GM12892 (cell line): ENCODE measurements at regions not wholly inside any gene's neighbourhood (a gene's known extent, or its start where the extent isn't known, plus 50 kb on each side); places are given as distances from the start of the nearest gene placed in this dataset.

Experiments used
- POLR2A ChIP-seq: IDR thresholded peaks from 2 replicates; pipeline ENCODE4 v1.6.1; 2011; ENCODE audit warnings: low read depth, low read length, control low read depth
- POLR2AphosphoS5 ChIP-seq: IDR thresholded peaks from 2 replicates; pipeline ENCODE4 v1.6.1; 2011; ENCODE audit warnings: low read depth, low read length, control low read depth
- TAF1 ChIP-seq: IDR thresholded peaks from 2 replicates; pipeline ENCODE4 v1.6.1; 2011; ENCODE audit warnings: low read depth, mild to moderate bottlenecking, control low read depth, low read length, borderline replicate concordance

DNA sequence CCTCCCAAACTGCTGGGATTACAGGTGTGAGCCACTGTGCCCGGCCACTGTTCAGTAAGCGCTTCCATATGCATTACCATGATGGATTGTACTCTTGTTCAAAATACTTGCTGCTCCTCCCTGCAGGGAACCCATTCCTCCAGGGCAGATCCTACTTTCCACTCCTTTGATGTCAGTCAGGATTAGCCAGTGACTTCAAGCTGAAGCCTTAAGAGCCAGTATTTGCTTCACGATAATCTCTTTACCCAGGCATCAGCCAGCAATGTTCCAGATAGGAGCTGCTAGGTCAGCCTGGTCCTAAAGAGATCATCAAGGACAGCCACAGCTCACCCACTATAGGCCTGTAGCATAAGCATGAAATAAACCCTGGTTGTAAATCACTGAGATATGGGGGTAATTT is 96.5 kb upstream of the UBE2E2 start:
- TF ChIP-seq POLR2A, result no peak
- TF ChIP-seq POLR2AphosphoS5, result no peak
- TF ChIP-seq TAF1, result no peak
